CD4-positive, CD25-positive, alpha-beta regulatory T cell (primary cell): ENCODE measurements at regions not wholly inside any gene's neighbourhood (a gene's known extent, or its start where the extent isn't known, plus 50 kb on each side); places are given as distances from the start of the nearest gene placed in this dataset.
"Not testable (repeated sequence)": the region's sequence is repeated elsewhere in the genome, so short reads cannot be mapped to it uniquely, and the experiment has no call there.

ENCODE experiments used
- ATAC-seq, 2 donors: fragments of 150-1000 bp; cut with Tn5 transposase; one replicate each; pipeline ENCODE4 v1.10.0; 2021; ENCODE audit warnings: low read depth in 2 of 2, moderate number of reproducible peaks in 2 of 2, moderate library complexity in 1 of 2
- DNase-seq, 3 donors: peaks; one replicate each; pipeline versions ENCODE4 v3.0.0 to v3.0.0-alpha.2; 2012 to 2022; ENCODE audit warnings: mixed read lengths in 1 of 3
- H3K27ac ChIP-seq: one replicate; pipeline ENCODE4 v1.7.0; 2013; ENCODE audit warnings: mild to moderate bottlenecking, low read length; ENCODE audit not compliant: insufficient read depth, poor library complexity, severe bottlenecking
- H3K27me3 ChIP-seq: one replicate; pipeline ENCODE4 v1.7.0; 2013; ENCODE audit warnings: low read length; ENCODE audit not compliant: control insufficient read depth, insufficient read depth
- H3K36me3 ChIP-seq: one replicate; pipeline ENCODE4 v1.7.0; 2013; ENCODE audit warnings: mild to moderate bottlenecking, low read length, moderate library complexity; ENCODE audit not compliant: control insufficient read depth, insufficient read depth
- H3K4me1 ChIP-seq: 2 replicates; pipeline ENCODE4 v1.7.0; 2013; ENCODE audit warnings: mild to moderate bottlenecking, low read length; ENCODE audit not compliant: insufficient read depth, control insufficient read depth, poor library complexity, severe bottlenecking
- H3K4me3 ChIP-seq: one replicate; pipeline ENCODE4 v1.7.0; 2013; ENCODE audit warnings: low read depth, mild to moderate bottlenecking, low read length, moderate library complexity
- H3K9me3 ChIP-seq, 2 experiments: 1 replicate in 1 of 2; 2 replicates in 1 of 2; pipeline ENCODE4 v1.7.0; 2013; ENCODE audit warnings: low read length in 2 of 2, mild to moderate bottlenecking in 1 of 2, moderate library complexity in 1 of 2; ENCODE audit not compliant: control insufficient read depth in 2 of 2
- H3K27ac Mint-ChIP-seq, 3 donors: one replicate each; pipeline ENCODE4 v1.8.0; 2020 to 2022; ENCODE audit warnings: mild to moderate bottlenecking in 3 of 3, mixed read lengths in 3 of 3, moderate library complexity in 2 of 3
- H3K27me3 Mint-ChIP-seq: one replicate; pipeline ENCODE4 v1.8.0; 2022; ENCODE audit warnings: mild to moderate bottlenecking, mixed read lengths
- H3K36me3 Mint-ChIP-seq: one replicate; pipeline ENCODE4 v1.8.0; 2020; ENCODE audit warnings: mixed read lengths
- H3K4me1 Mint-ChIP-seq, 4 donors: one replicate each; pipeline ENCODE4 v1.8.0; 2020 to 2022; ENCODE audit warnings: mixed read lengths in 4 of 4, mild to moderate bottlenecking in 1 of 4
- H3K4me3 Mint-ChIP-seq, 4 donors: one replicate each; pipeline ENCODE4 v1.8.0; 2020 to 2022; ENCODE audit warnings: mild to moderate bottlenecking in 4 of 4, mixed read lengths in 4 of 4, moderate library complexity in 3 of 4
- H3K9me3 Mint-ChIP-seq, 7 donors: one replicate each; pipeline ENCODE4 v1.8.0; 2020 to 2022; ENCODE audit warnings: mixed read lengths in 7 of 7, mild to moderate bottlenecking in 3 of 7, moderate library complexity in 2 of 7

DNA sequence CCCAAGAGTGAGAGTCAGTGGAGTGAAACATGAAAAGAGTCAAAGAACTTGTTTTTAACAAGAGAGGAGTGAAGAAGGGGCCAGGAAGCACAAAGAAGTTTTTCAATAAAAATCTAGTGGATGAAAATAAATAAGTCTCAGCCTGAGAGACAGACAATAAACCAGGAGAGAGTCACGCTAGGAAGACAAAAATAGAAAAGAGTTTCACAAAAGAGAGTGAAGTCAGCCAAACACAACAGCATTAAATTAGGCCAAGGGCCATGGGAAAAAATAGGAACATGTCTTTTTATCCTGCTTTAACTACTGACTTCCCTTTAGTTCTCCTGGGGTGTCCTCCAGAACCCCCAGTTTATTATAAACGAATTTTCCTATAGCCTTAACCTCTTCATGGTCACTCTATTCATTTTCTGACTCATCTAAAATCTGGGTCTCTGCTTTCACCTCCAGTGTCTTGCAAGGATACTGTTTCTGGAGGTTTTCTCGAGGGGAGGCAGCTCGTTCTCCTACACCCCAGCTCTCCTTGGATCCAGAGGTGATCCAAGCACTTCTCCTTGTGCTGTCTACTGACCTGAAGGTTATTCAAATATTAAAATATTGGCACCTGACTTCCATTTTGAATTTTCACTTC lies 571.5 kb upstream of the PPP2R3A start:
- Histone ChIP-seq H3K27me3 (no peaks in the 10 kb centered on the region), H3K36me3 (no peaks in the 10 kb centered on the region), H3K4me1 (no peaks in the 10 kb centered on the region), H3K9me3 (peaks cover 0 to 5% of the 10 kb centered on the region in 2 experiments), H3K27ac (no peak overlapping the region), H3K4me3 (no peak overlapping the region)
- H3K4me3 Mint-ChIP-seq, result no peak overlapping the region
- DNase-seq, result no peak
- H3K27me3 Mint-ChIP-seq, result no peaks in the 10 kb centered on the region
- H3K4me1 Mint-ChIP-seq, result no peaks in the 10 kb centered on the region
- ATAC-seq, result no peak
- peaks cover 1 to 22% (median 10%) of the 10 kb centered on the region in 7 donors for H3K9me3 Mint-ChIP-seq
- no peaks in the 10 kb centered on the region for H3K36me3 Mint-ChIP-seq
- no peak overlapping the region for H3K27ac Mint-ChIP-seq

GRCh38 chr3:135412475-135412874 lies 553.1 kb upstream of the PPP2R3A start:
- no peak overlapping the region for H3K4me3 Mint-ChIP-seq
- Histone ChIP-seq H3K27me3 (no peaks in the 10 kb centered on the region), H3K4me3 (no peak overlapping the region), H3K4me1 (no peaks in the 10 kb centered on the region), H3K9me3 (no peaks in the 10 kb centered on the region), H3K36me3 (no peaks in the 10 kb centered on the region), H3K27ac (no peak overlapping the region)
- no peak for DNase-seq
- no peaks in the 10 kb centered on the region for H3K36me3 Mint-ChIP-seq
- H3K27me3 Mint-ChIP-seq, result peaks cover 4% of the 10 kb centered on the region
- no peak overlapping the region for H3K27ac Mint-ChIP-seq
- H3K4me1 Mint-ChIP-seq, result no peaks in the 10 kb centered on the region
- ATAC-seq, result no peak
- peaks cover 0 to 3% (median 0%) of the 10 kb centered on the region in 7 donors for H3K9me3 Mint-ChIP-seq

DNA sequence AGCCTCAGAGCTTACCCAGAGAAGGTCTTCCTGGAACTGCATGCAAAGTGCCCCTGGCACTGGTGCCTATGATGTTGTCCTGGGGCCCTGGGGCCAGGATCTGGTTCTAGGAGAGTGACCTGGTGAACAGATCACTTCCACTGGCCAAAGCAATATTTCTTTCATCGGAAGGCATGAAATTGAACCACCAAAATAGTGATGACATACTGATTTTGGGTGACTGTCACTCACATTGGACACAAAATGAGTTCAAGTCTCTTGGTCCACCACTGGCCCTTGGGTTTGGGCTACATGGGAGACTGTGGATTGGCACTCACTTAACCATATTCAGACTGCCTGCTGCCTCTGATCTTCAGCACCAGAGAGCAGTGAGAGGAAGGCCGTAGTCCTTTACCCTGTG lies 549.3 kb upstream of the PPP2R3A start:
- H3K4me3 Mint-ChIP-seq, result no peak overlapping the region
- no peaks in the 10 kb centered on the region for H3K4me1 Mint-ChIP-seq

GRCh38 chr3:135419155-135419554 lies 546.4 kb upstream of the PPP2R3A start:
- Mint-ChIP-seq H3K36me3 (no peaks in the 10 kb centered on the region), H3K9me3 (peaks cover 0 to 5% (median 0%) of the 10 kb centered on the region in 7 donors)
- no peaks in the 10 kb centered on the region for H3K36me3 ChIP-seq

More for the DNA sequence above, 549.3 kb upstream of the PPP2R3A start:
- no peak overlapping the region for H3K27ac Mint-ChIP-seq
- H3K27ac ChIP-seq, result no peak overlapping the region
- DNase-seq (no peak), ATAC-seq (no peak)
- no peaks in the 10 kb centered on the region for H3K36me3 Mint-ChIP-seq
- H3K4me1 ChIP-seq, result no peaks in the 10 kb centered on the region
- H3K36me3 ChIP-seq, result no peaks in the 10 kb centered on the region
- peaks cover 0 to 6% (median 0%) of the 10 kb centered on the region in 7 donors for H3K9me3 Mint-ChIP-seq
- peaks cover 4% of the 10 kb centered on the region for H3K27me3 Mint-ChIP-seq
- no peak overlapping the region for H3K4me3 ChIP-seq
- H3K27me3 ChIP-seq, result no peaks in the 10 kb centered on the region
- no peaks in the 10 kb centered on the region for H3K9me3 ChIP-seq

GRCh38 chr3:135426508-135426907 lies 539.0 kb upstream of the PPP2R3A start:
- H3K4me3 ChIP-seq, result no peak overlapping the region
- no peak overlapping the region for H3K27ac ChIP-seq
- ATAC-seq, result no peak
- no peaks in the 10 kb centered on the region for H3K27me3 ChIP-seq
- H3K36me3 ChIP-seq, result no peaks in the 10 kb centered on the region
- no peak for DNase-seq
- peaks cover 9% of the 10 kb centered on the region for H3K27me3 Mint-ChIP-seq
- H3K27ac Mint-ChIP-seq, result no peak overlapping the region
- H3K36me3 Mint-ChIP-seq, result no peaks in the 10 kb centered on the region
- no peaks in the 10 kb centered on the region for H3K9me3 ChIP-seq
- peak overlapping the region in 1 of 4 donors; percentile 13 for H3K4me3 Mint-ChIP-seq
- peaks cover 0 to 2% (median 0%) of the 10 kb centered on the region in 4 donors for H3K4me1 Mint-ChIP-seq
- no peaks in the 10 kb centered on the region for H3K4me1 ChIP-seq
- peaks cover 0 to 8% (median 2%) of the 10 kb centered on the region in 7 donors for H3K9me3 Mint-ChIP-seq

More at GRCh38 chr3:135419155-135419554, 546.4 kb upstream of the PPP2R3A start:
- Histone ChIP-seq H3K4me1 (no peaks in the 10 kb centered on the region), H3K27me3 (no peaks in the 10 kb centered on the region), H3K9me3 (no peaks in the 10 kb centered on the region), H3K4me3 (no peak overlapping the region), H3K27ac (no peak overlapping the region)
- DNase-seq (no peak), ATAC-seq (no peak)
- Mint-ChIP-seq H3K27ac (no peak overlapping the region), H3K27me3 (no peaks in the 10 kb centered on the region), H3K4me3 (no peak overlapping the region), H3K4me1 (no peaks in the 10 kb centered on the region)

DNA sequence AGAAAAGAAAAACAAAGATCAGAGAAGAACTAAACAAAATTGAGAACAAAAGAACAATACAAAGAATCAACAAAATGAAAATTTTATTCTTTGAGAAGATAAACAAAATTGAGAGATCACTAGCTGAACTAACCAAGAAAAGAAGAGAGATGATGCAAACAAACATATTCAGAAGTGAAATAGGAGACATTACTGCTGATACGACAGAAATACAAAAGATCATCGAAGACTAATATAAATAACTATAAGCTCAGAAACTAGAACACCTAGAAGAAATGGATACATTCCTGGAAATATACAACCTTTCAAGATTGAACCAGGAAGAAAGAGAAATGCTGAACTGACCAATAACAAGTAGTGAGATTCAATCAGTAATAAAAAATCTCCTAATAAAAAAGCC lies 533.1 kb upstream of the PPP2R3A start:
- no peaks in the 10 kb centered on the region for H3K36me3 ChIP-seq
- Mint-ChIP-seq H3K27ac (no peak overlapping the region), H3K36me3 (no peaks in the 10 kb centered on the region), H3K4me3 (no peak overlapping the region), H3K4me1 (peaks cover 0 to 2% (median 0%) of the 10 kb centered on the region in 4 donors), H3K27me3 (peaks cover 9% of the 10 kb centered on the region), H3K9me3 (peaks cover 0 to 10% (median 5%) of the 10 kb centered on the region in 7 donors)
- H3K27ac ChIP-seq, result no peak overlapping the region
- no peak for ATAC-seq
- no peaks in the 10 kb centered on the region for H3K4me1 ChIP-seq
- H3K4me3 ChIP-seq, result no peak overlapping the region
- no peak for DNase-seq
- no peaks in the 10 kb centered on the region for H3K9me3 ChIP-seq
- no peaks in the 10 kb centered on the region for H3K27me3 ChIP-seq

GRCh38 chr3:135438889-135439597 lies 526.5 kb upstream of the PPP2R3A start:
- H3K4me3 ChIP-seq, H3K36me3 ChIP-seq, H3K27me3 ChIP-seq, H3K27ac Mint-ChIP-seq, H3K4me3 Mint-ChIP-seq, H3K36me3 Mint-ChIP-seq, H3K4me1 ChIP-seq, DNase-seq, H3K27ac ChIP-seq, H3K4me1 Mint-ChIP-seq, H3K9me3 ChIP-seq, ATAC-seq, H3K27me3 Mint-ChIP-seq: not testable (repeated sequence)
- H3K9me3 Mint-ChIP-seq, result peaks cover 0 to 13% (median 3%) of the 10 kb centered on the region in 7 donors

GRCh38 chr3:135439632-135440031 lies 525.9 kb upstream of the PPP2R3A start:
- H3K4me3 ChIP-seq, H3K9me3 ChIP-seq, H3K27me3 Mint-ChIP-seq, H3K36me3 ChIP-seq, H3K27me3 ChIP-seq, H3K27ac ChIP-seq, H3K36me3 Mint-ChIP-seq, H3K4me1 Mint-ChIP-seq, H3K4me1 ChIP-seq, H3K4me3 Mint-ChIP-seq, ATAC-seq, H3K27ac Mint-ChIP-seq, DNase-seq, H3K9me3 Mint-ChIP-seq: not testable (repeated sequence)
